COR-L47 (cell line): ENCODE measurements at regions not wholly inside any gene's neighbourhood (a gene's known extent, or its start where the extent isn't known, plus 50 kb on each side); places are given as distances from the start of the nearest gene placed in this dataset.

Experiments used
- DNase-seq: peaks from one replicate; lab custom pipeline; 2025; lab: John Stamatoyannopoulos, UW

GRCh38 chr5:42360056-42360455 lies 63.2 kb upstream of the GHR start:
- no peak for DNase-seq

- no peak for DNase-seq
Measured at GRCh38 chr5:42360616-42361314, 62.5 kb upstream of the GHR start.

GRCh38 chr5:42361315-42361688 lies 61.9 kb upstream of the GHR start:
- no peak for DNase-seq

- no peak for DNase-seq
Measured at GRCh38 chr5:42366051-42366450, 57.2 kb upstream of the GHR start.
